Stimulated activated CD8-positive, alpha-beta memory T cell treated with anti-CD3 and anti-CD28 coated beads, Interleukin-4, amount 100 ng/mL, for 48 hours (primary cell): ENCODE measurements at regions not wholly inside any gene's neighbourhood (a gene's known extent, or its start where the extent isn't known, plus 50 kb on each side); places are given as distances from the start of the nearest gene placed in this dataset.

Experiments
- DNase-seq: peaks from one replicate; pipeline ENCODE4 v3.0.0-alpha.2; 2020

- no peak for DNase-seq
Observed at GRCh38 chr11:23496340-23496739, 636.1 kb upstream of the CCDC179 start.

- DNase-seq: no peak
Observed at GRCh38 chr11:23497040-23497439, 636.8 kb upstream of the CCDC179 start.

GRCh38 chr11:23502389-23502788 lies 642.1 kb upstream of the CCDC179 start:
- DNase-seq: no peak

- DNase-seq: no peak
Observed at GRCh38 chr11:23502826-23503225, 642.6 kb upstream of the CCDC179 start.

- no peak for DNase-seq
Observed at GRCh38 chr11:23509023-23509422, 648.7 kb upstream of the CCDC179 start.

GRCh38 chr11:23509821-23510220 lies 649.5 kb upstream of the CCDC179 start:
- DNase-seq: no peak

GRCh38 chr11:23519194-23519593 lies 658.9 kb upstream of the CCDC179 start:
- DNase-seq: no peak

GRCh38 chr11:23520226-23520960 lies 660.1 kb upstream of the CCDC179 start:
- DNase-seq: no peak

- no peak for DNase-seq
Observed at GRCh38 chr11:23536907-23537306, 676.6 kb upstream of the CCDC179 start.

- no peak for DNase-seq
Observed at GRCh38 chr11:23539556-23539955, 679.3 kb upstream of the CCDC179 start.

- DNase-seq: no peak
Observed at GRCh38 chr11:23540101-23540561, 679.9 kb upstream of the CCDC179 start.

- DNase-seq: no peak
Observed at GRCh38 chr11:23542189-23542588, 681.9 kb upstream of the CCDC179 start.

GRCh38 chr11:23542816-23543215 lies 682.5 kb upstream of the CCDC179 start:
- no peak for DNase-seq

GRCh38 chr11:23543651-23544222 lies 683.5 kb upstream of the CCDC179 start:
- DNase-seq: no peak

GRCh38 chr11:23551706-23552105 lies 691.4 kb upstream of the CCDC179 start:
- no peak for DNase-seq

- no peak for DNase-seq
Observed at GRCh38 chr11:23554002-23554401, 693.7 kb upstream of the CCDC179 start.

- DNase-seq: no peak
Observed at GRCh38 chr11:23555085-23555484, 694.8 kb upstream of the CCDC179 start.

- DNase-seq: no peak
Observed at GRCh38 chr11:23556163-23556750, 696.0 kb upstream of the CCDC179 start.

- DNase-seq: no peak
Observed at GRCh38 chr11:23563591-23563990, 703.3 kb upstream of the CCDC179 start.

GRCh38 chr11:23564370-23564769 lies 704.1 kb upstream of the CCDC179 start:
- no peak for DNase-seq

- no peak for DNase-seq
Observed at GRCh38 chr11:23569134-23569533, 708.9 kb upstream of the CCDC179 start.

- no peak for DNase-seq
Observed at GRCh38 chr11:23569547-23569946, 709.3 kb upstream of the CCDC179 start.

- DNase-seq: no peak
Observed at GRCh38 chr11:23570828-23571227, 710.6 kb upstream of the CCDC179 start.

- no peak for DNase-seq
Observed at GRCh38 chr11:23573429-23573828, 713.2 kb upstream of the CCDC179 start.
